Ovary (tissue), 7 donors: ENCODE measurements at regions not wholly inside any gene's neighbourhood (a gene's known extent, or its start where the extent isn't known, plus 50 kb on each side); places are given as distances from the start of the nearest gene placed in this dataset.

Source experiments
- DNase-seq, 5 donors: peaks; one replicate each; pipeline ENCODE4 v3.0.0-alpha.2; 2019 to 2020
- H3K27ac ChIP-seq, 2 donors: fragments of 200-600 bp; one replicate each; pipeline versions ENCODE4 v1.5.1 to v1.8.0; 2019 to 2022
- H3K27me3 ChIP-seq: fragments of 200-600 bp; one replicate; pipeline ENCODE4 v1.8.0; 2022
- H3K36me3 ChIP-seq: fragments of 200-600 bp; sonication (generic); one replicate; pipeline ENCODE4 v1.5.1; 2019
- H3K4me1 ChIP-seq: one replicate; pipeline ENCODE4 v1.8.1; 2013; ENCODE audit warnings: mild to moderate bottlenecking, moderate library complexity; ENCODE audit not compliant: insufficient read depth
- H3K4me3 ChIP-seq: fragments of 200-600 bp; sonication (generic); one replicate; pipeline ENCODE4 v1.5.1; 2017
- H3K9me3 ChIP-seq, 2 donors: fragments of 200-600 bp in 1 of 2; sonication (generic) in 1 of 2; one replicate each; pipeline versions ENCODE4 v1.5.1 to v1.8.1; 2013 to 2019; ENCODE audit warnings: mild to moderate bottlenecking in 1 of 2, moderate library complexity in 1 of 2
- CTCF ChIP-seq, 3 donors: fragments of 450-650 bp in 2 of 3; fragments of 200-600 bp in 1 of 3; IDR thresholded peaks; one replicate each; pipeline versions ENCODE4 v1.5.1 to v1.8.0; 2016 to 2022; ENCODE audit warnings: antibody characterized with exemption in 3 of 3, mild to moderate bottlenecking in 1 of 3
- EP300 ChIP-seq: sonication (generic); formaldehyde crosslinking; IDR thresholded peaks from one replicate; pipeline ENCODE4 v1.6.1; 2017; ENCODE audit warnings: antibody characterized with exemption
- POLR2A ChIP-seq: fragments of 450-650 bp; IDR thresholded peaks from one replicate; pipeline ENCODE4 v1.6.1; 2017; ENCODE audit warnings: antibody characterized with exemption, mild to moderate bottlenecking, moderate library complexity
- WGBS, 3 donors: extraction: QIAGEN DNeasy Blood & Tissue Kit in 1 of 3; methylation state at CpG; one replicate each; pipeline versions ENCODE4 v1.1.5 to v1.1.7; 2013 to 2017; 5-methylcytosine and 5-hydroxymethylcytosine counted together
- intact Hi-C, 4 donors: fragments of 100-400 bp; cut with DNase I; formaldehyde crosslinking; loops; one replicate each; pipeline versions ENCODE4 v1.11.0 to v1.15.1; 2022 to 2023
- donor health status: DM: no; HTN: no; CAD: no; lungs with moderate emphysema.
- donor health status: DM: no; HTN: no; CAD: no.
- donor health status: Bipolar disorder and iron deficiency.
- donor health status: DM: no; HTN: no; CAD: no.
- donor health status: DM: yes; HTN: yes; CAD: no.

DNA sequence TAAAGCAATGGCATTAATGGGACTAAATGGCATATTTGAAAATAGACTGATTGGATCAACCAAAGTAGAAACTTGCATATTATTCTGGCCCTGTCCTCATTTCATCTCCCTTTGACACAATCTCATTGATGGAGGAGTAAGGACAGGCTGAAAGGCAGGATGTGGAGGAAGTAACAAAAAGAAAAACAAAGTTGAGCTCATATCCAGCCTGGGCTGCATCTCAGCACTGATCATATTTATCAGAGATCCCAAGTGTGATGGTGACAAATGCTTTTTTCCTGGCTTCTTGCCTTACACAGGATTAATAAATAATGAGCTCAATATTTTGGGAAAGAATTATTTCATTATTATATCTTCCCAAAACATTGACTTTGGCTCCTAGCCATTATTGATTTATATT, 622.7 kb downstream of the CD109 start:
- Histone ChIP-seq H3K27me3 (no peaks in the 10 kb centered on the region), H3K36me3 (no peaks in the 10 kb centered on the region), H3K9me3 (no peaks in the 10 kb centered on the region), H3K4me3 (no peak overlapping the region), H3K4me1 (no peaks in the 10 kb centered on the region), H3K27ac (no peak overlapping the region)
- TF ChIP-seq POLR2A, result no peak
- TF ChIP-seq EP300, result no peak
- TF ChIP-seq CTCF (IDR thresholded peaks at IDR 0.05), result no peak
- no peak for DNase-seq
- intact Hi-C loops, result no loop called here

GRCh38 chr6:74312081-74312480, 616.1 kb downstream of the CD109 start:
- intact Hi-C loops, result no loop called here
- H3K4me3 ChIP-seq, result no peak overlapping the region
- H3K36me3 ChIP-seq, result no peaks in the 10 kb centered on the region
- H3K9me3 ChIP-seq, result no peaks in the 10 kb centered on the region
- H3K27me3 ChIP-seq, result no peaks in the 10 kb centered on the region
- H3K27ac ChIP-seq, result no peak overlapping the region
- no peak for DNase-seq
- 53 to 69% (median 64%) methylated on average over 1 of the region's 1 CpG for WGBS, 3 donors
- no peaks in the 10 kb centered on the region for H3K4me1 ChIP-seq
- no peak for TF ChIP-seq POLR2A
- no peak for TF ChIP-seq CTCF (IDR thresholded peaks at IDR 0.05)
- TF ChIP-seq EP300, result no peak

DNA sequence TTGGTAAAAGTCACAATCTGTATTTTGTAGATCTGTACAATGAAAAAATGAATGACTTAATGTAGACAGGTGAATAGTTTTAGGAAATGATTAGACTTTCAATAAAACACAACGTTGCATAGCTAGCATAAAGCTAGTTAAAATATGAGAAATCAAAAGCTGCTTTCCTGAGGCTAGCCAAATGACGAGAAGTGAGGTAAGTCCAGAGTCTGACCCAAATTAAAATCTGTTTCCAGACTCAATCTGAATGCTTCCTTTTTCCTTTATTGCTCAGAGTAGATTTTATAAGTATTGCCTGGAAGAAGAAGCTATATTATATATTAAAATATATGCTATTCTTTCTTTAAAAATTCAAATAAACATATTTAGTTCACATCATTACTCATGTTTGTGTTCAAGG, 615.4 kb downstream of the CD109 start:
- TF ChIP-seq EP300 (no peak), POLR2A (no peak), CTCF (IDR thresholded peaks at IDR 0.05) (no peak)
- 51 to 69% (median 60%) methylated on average over 2 of the region's 2 CpGs for WGBS, 3 donors

DNA sequence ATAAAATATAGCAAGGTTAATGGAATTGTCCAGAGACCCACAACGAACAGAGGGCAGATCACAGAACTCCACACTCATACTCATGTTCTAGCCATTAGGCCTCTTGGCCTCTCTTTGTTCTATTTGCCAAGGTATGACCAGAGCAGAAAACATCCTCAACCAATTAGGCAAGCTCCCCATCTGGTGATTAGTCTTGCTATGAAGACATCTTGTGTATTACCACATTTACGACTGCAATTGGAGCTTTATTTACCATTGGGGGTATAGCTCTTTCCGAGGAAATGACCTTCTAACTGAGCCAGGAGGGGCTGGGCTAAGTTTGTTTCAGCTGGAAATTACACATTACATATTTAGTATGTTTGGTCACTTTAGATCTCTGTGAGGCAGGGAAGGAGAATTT, 593.9 kb downstream of the CD109 start:
- no peak for TF ChIP-seq EP300
- no peak for TF ChIP-seq POLR2A
- TF ChIP-seq CTCF (IDR thresholded peaks at IDR 0.05), result no peak
- H3K27me3 ChIP-seq, result no peaks in the 10 kb centered on the region
- H3K4me3 ChIP-seq, result no peak overlapping the region
- no peaks in the 10 kb centered on the region for H3K9me3 ChIP-seq
- H3K36me3 ChIP-seq, result no peaks in the 10 kb centered on the region
- no peaks in the 10 kb centered on the region for H3K4me1 ChIP-seq
- intact Hi-C loops, result no loop called here
- no peak overlapping the region for H3K27ac ChIP-seq
- 47 to 60% (median 52%) methylated on average over 3 of the region's 3 CpGs for WGBS, 3 donors
- DNase-seq, result no peak

More for the DNA sequence above, 615.4 kb downstream of the CD109 start:
- Histone ChIP-seq H3K36me3 (no peaks in the 10 kb centered on the region), H3K27ac (no peak overlapping the region), H3K9me3 (no peaks in the 10 kb centered on the region), H3K4me1 (no peaks in the 10 kb centered on the region), H3K27me3 (no peaks in the 10 kb centered on the region), H3K4me3 (no peak overlapping the region)
- intact Hi-C loops, result no loop called here
- DNase-seq, result no peak

DNA sequence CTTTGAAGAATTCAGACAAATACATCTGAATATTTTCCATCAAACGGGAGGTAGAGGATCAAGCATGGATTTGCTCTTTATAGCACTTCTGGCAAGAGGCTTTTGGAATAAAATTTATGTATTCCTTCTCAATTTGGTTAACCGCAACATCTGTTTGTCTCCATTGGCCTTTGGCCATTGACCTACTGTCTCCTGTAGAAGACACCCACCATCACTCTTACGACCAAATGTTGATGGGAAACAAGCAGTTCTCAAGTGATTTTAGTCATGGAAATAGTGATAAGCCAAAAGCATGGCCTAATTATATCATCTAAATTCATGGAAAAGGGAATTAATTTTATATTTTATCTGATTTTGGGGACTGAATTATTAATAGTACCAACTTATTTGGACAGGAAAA, 591.9 kb downstream of the CD109 start:
- DNase-seq, result no peak
- Histone ChIP-seq H3K27me3 (no peaks in the 10 kb centered on the region), H3K27ac (no peak overlapping the region), H3K4me3 (no peak overlapping the region), H3K36me3 (no peaks in the 10 kb centered on the region), H3K9me3 (no peaks in the 10 kb centered on the region), H3K4me1 (no peaks in the 10 kb centered on the region)
- TF ChIP-seq EP300 (no peak), POLR2A (no peak)
- WGBS, 3 donors, result 59 to 69% (median 64%) methylated on average over 3 of the region's 3 CpGs
- intact Hi-C loops, result no loop called here
